Thyroid gland (tissue), 4 donors: ENCODE measurements at regions not wholly inside any gene's neighbourhood (a gene's known extent, or its start where the extent isn't known, plus 50 kb on each side); places are given as distances from the start of the nearest gene placed in this dataset.

Source experiments
- POLR2A ChIP-seq, 2 donors: fragments of 450-650 bp; IDR thresholded peaks; one replicate each; pipeline ENCODE4 v1.6.1; 2017; ENCODE audit warnings: antibody characterized with exemption in 2 of 2, mild to moderate bottlenecking in 2 of 2, moderate library complexity in 1 of 2
- TF ChIP-seq, protein P1 (sequence below), 6 experiments: fragments of 200-600 bp in 3 of 6; fragments of 450-650 bp in 3 of 6; sonication (generic) in 3 of 6; IDR thresholded peaks; one replicate each; pipeline ENCODE4 v1.5.1; 2016 to 2019; ENCODE audit warnings: antibody characterized with exemption in 6 of 6, mild to moderate bottlenecking in 2 of 6, inconsistent platforms in 1 of 6, moderate library complexity in 1 of 6

DNA sequence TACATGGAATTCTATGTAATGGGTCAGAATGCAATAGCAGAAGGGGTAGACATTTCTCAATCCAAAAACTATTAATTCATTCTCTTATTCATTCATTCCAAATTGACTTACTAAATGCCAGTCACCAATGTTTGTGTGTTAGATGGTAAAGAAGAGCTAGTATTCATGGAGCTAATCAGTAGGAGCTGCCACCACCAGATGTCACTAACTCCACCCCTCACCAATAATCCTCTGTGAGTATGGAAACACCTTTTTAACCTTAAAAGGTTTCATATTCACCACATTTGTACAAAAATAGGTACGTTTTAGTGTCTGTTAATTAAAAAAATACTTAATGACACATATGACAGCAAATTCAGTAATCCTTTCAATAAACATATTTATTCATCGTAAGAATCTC is 131.8 kb upstream of the PKN2 start:
- TF ChIP-seq, protein P1, sequence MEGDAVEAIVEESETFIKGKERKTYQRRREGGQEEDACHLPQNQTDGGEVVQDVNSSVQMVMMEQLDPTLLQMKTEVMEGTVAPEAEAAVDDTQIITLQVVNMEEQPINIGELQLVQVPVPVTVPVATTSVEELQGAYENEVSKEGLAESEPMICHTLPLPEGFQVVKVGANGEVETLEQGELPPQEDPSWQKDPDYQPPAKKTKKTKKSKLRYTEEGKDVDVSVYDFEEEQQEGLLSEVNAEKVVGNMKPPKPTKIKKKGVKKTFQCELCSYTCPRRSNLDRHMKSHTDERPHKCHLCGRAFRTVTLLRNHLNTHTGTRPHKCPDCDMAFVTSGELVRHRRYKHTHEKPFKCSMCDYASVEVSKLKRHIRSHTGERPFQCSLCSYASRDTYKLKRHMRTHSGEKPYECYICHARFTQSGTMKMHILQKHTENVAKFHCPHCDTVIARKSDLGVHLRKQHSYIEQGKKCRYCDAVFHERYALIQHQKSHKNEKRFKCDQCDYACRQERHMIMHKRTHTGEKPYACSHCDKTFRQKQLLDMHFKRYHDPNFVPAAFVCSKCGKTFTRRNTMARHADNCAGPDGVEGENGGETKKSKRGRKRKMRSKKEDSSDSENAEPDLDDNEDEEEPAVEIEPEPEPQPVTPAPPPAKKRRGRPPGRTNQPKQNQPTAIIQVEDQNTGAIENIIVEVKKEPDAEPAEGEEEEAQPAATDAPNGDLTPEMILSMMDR (IDR thresholded peaks at IDR 0.05), result no peak
- TF ChIP-seq POLR2A (IDR thresholded peaks at IDR 0.05), result no peak
